ENCODE measurements at regions not wholly inside any gene's neighbourhood (a gene's known extent, or its start where the extent isn't known, plus 50 kb on each side); places are given as distances from the start of the nearest gene placed in this dataset.

- no peak for TF ChIP-seq YY1 (IDR thresholded peaks at IDR 0.05; ENCODE audit: insufficient read depth, insufficient replicate concordance, low read depth, low read length)
- no peak for TF ChIP-seq ELF4 (CRISPR knock-in tag; IDR thresholded peaks at IDR 0.05; ENCODE audit: borderline replicate concordance)
Measured at GRCh38 chr1:106406114-106406513, 650.4 kb upstream of the PRMT6 start.
